ENCODE measurements at regions not wholly inside any gene's neighbourhood (a gene's known extent, or its start where the extent isn't known, plus 50 kb on each side); places are given as distances from the start of the nearest gene placed in this dataset.

DNA sequence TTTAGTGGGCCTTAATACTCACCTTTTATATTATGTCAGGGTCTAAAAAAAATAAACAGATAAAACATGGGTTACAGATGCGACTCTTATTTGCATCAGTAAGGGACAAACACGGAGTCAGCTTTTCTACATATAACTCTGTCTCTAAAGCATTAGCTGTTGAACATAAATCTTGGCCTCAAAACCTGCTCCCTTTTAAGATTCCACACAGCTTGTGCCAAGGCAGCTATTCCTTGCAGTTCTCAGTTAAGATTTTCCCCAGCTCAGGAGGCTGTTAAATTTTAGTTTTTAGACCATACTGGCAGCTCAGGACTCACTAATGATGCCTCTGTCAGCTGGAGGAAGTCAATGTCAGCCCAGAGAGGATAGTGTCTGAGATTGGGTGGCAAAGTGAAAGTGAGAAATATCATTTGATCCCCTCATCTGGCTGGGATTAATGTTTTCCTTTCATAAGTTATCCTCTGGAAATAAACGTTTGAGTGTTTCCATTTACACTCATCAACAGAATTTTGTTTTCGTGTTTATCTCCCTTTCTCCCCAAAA, 287.5 kb downstream of the ELAVL2 start:
- no peak for TF ChIP-seq SMC3 (conservative IDR thresholded peaks at IDR 0.05; ENCODE audit: poor library complexity)
- no peak for TF ChIP-seq POLR2AphosphoS5 (IDR thresholded peaks at IDR 0.05)
- TF ChIP-seq, protein P1, sequence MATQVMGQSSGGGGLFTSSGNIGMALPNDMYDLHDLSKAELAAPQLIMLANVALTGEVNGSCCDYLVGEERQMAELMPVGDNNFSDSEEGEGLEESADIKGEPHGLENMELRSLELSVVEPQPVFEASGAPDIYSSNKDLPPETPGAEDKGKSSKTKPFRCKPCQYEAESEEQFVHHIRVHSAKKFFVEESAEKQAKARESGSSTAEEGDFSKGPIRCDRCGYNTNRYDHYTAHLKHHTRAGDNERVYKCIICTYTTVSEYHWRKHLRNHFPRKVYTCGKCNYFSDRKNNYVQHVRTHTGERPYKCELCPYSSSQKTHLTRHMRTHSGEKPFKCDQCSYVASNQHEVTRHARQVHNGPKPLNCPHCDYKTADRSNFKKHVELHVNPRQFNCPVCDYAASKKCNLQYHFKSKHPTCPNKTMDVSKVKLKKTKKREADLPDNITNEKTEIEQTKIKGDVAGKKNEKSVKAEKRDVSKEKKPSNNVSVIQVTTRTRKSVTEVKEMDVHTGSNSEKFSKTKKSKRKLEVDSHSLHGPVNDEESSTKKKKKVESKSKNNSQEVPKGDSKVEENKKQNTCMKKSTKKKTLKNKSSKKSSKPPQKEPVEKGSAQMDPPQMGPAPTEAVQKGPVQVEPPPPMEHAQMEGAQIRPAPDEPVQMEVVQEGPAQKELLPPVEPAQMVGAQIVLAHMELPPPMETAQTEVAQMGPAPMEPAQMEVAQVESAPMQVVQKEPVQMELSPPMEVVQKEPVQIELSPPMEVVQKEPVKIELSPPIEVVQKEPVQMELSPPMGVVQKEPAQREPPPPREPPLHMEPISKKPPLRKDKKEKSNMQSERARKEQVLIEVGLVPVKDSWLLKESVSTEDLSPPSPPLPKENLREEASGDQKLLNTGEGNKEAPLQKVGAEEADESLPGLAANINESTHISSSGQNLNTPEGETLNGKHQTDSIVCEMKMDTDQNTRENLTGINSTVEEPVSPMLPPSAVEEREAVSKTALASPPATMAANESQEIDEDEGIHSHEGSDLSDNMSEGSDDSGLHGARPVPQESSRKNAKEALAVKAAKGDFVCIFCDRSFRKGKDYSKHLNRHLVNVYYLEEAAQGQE (IDR thresholded peaks at IDR 0.05; ENCODE audit: borderline replicate concordance): no peak
- TF ChIP-seq TAF1 (IDR thresholded peaks at IDR 0.05; ENCODE audit: low read depth): no peak
- TF ChIP-seq RAD21 (conservative IDR thresholded peaks at IDR 0.05): no peak
- TF ChIP-seq MXI1 (conservative IDR thresholded peaks at IDR 0.05; ENCODE audit: poor library complexity, severe bottlenecking): no peak
- TF ChIP-seq EP300 (conservative IDR thresholded peaks at IDR 0.05; ENCODE audit: poor library complexity, severe bottlenecking): no peak
- TF ChIP-seq EZH2 (IDR thresholded peaks at IDR 0.05; ENCODE audit: borderline replicate concordance, insufficient read depth, low read length, poor library complexity, severe bottlenecking): no peak
- TF ChIP-seq, protein P2, sequence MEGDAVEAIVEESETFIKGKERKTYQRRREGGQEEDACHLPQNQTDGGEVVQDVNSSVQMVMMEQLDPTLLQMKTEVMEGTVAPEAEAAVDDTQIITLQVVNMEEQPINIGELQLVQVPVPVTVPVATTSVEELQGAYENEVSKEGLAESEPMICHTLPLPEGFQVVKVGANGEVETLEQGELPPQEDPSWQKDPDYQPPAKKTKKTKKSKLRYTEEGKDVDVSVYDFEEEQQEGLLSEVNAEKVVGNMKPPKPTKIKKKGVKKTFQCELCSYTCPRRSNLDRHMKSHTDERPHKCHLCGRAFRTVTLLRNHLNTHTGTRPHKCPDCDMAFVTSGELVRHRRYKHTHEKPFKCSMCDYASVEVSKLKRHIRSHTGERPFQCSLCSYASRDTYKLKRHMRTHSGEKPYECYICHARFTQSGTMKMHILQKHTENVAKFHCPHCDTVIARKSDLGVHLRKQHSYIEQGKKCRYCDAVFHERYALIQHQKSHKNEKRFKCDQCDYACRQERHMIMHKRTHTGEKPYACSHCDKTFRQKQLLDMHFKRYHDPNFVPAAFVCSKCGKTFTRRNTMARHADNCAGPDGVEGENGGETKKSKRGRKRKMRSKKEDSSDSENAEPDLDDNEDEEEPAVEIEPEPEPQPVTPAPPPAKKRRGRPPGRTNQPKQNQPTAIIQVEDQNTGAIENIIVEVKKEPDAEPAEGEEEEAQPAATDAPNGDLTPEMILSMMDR (IDR thresholded peaks at IDR 0.05; ENCODE audit: poor library complexity, severe bottlenecking): no peak
- Histone ChIP-seq H3K36me3 (ENCODE audit: insufficient read depth, low read length) (no peaks in the 10 kb centered on the region), H3K9me2 (ENCODE audit: insufficient read depth, low read length) (no peaks in the 10 kb centered on the region), H3K79me2 (replicated peaks; ENCODE audit: insufficient read depth, low read length) (no peaks in the 10 kb centered on the region), H3K4me2 (ENCODE audit: low read length) (no peak overlapping the region), H3K9ac (ENCODE audit: low read length) (peak overlapping the region; percentile 50), H4K20me1 (ENCODE audit: insufficient read depth) (no peaks in the 10 kb centered on the region), H2AFZ (ENCODE audit: low read depth, low read length) (peak overlapping the region; percentile 22), H3K9me3 (ENCODE audit: low read length) (no peaks in the 10 kb centered on the region), H3K4me3 (ENCODE audit: low read length) (peak overlapping the region; percentile 51), H3F3A (ENCODE audit: insufficient read depth, low read length, poor library complexity, severe bottlenecking) (peaks cover 14% of the 10 kb centered on the region), H3K27ac (ENCODE audit: low read length) (peak overlapping the region; percentile 27), H3K27me3 (ENCODE audit: insufficient read depth, low read depth, low read length) (no peaks in the 10 kb centered on the region)

DNA sequence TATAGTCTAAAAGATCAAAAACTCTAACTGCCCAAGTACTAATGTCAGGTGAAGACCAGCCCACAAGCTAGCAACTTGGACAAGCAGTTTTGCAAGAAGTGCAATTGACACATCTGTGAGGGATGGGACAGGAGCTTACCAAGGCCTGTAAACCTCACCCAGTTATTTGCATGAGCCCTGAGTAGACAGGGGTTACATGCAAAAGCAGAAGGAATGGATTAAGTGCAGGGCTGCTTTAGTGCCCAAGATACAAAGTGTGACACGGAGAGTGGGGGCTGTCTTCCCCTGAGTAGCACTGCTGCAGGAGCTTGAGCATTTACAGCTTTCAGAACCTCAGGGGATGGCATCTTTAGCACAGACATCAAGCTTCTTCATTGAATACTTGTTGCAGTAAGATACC, 286.7 kb downstream of the ELAVL2 start:
- H3K79me2 ChIP-seq (replicated peaks; ENCODE audit: insufficient read depth, low read length): no peaks in the 10 kb centered on the region
- H3K9me2 ChIP-seq (ENCODE audit: insufficient read depth, low read length): no peaks in the 10 kb centered on the region
- no peak overlapping the region for H2AFZ ChIP-seq (ENCODE audit: low read depth, low read length)
- peaks cover 14% of the 10 kb centered on the region for H3F3A ChIP-seq (ENCODE audit: insufficient read depth, low read length, poor library complexity, severe bottlenecking)
- no peaks in the 10 kb centered on the region for H3K9me3 ChIP-seq (ENCODE audit: low read length)
- no peaks in the 10 kb centered on the region for H3K27me3 ChIP-seq (ENCODE audit: insufficient read depth, low read depth, low read length)
- TF ChIP-seq RAD21 (conservative IDR thresholded peaks at IDR 0.05) (no peak), EZH2 (IDR thresholded peaks at IDR 0.05; ENCODE audit: borderline replicate concordance, insufficient read depth, low read length, poor library complexity, severe bottlenecking) (no peak)
- TF ChIP-seq, protein P1 (IDR thresholded peaks at IDR 0.05; ENCODE audit: borderline replicate concordance): no peak
- no peak overlapping the region for H3K4me2 ChIP-seq (ENCODE audit: low read length)
- no peak overlapping the region for H3K9ac ChIP-seq (ENCODE audit: low read length)
- no peak overlapping the region for H3K27ac ChIP-seq (ENCODE audit: low read length)
- H3K4me3 ChIP-seq (ENCODE audit: low read length): no peak overlapping the region
- no peaks in the 10 kb centered on the region for H4K20me1 ChIP-seq (ENCODE audit: insufficient read depth)
- H3K36me3 ChIP-seq (ENCODE audit: insufficient read depth, low read length): no peaks in the 10 kb centered on the region
